Subcutaneous abdominal adipose tissue (tissue), 5 donors: ENCODE measurements at regions not wholly inside any gene's neighbourhood (a gene's known extent, or its start where the extent isn't known, plus 50 kb on each side); places are given as distances from the start of the nearest gene placed in this dataset.

Experiments used
- H3K27ac ChIP-seq: one replicate; pipeline ENCODE4 v1.7.0; 2013; ENCODE audit warnings: low read depth, mild to moderate bottlenecking, inconsistent platforms, low read length, moderate library complexity
- H3K27me3 ChIP-seq, 5 donors: one replicate each; pipeline ENCODE4 v1.7.0; 2013; ENCODE audit warnings: low read length in 5 of 5, inconsistent platforms in 1 of 5; ENCODE audit not compliant: control insufficient read depth in 5 of 5, insufficient read depth in 4 of 5
- H3K36me3 ChIP-seq, 5 donors: one replicate each; pipeline ENCODE4 v1.7.0; 2013; ENCODE audit warnings: low read length in 5 of 5; ENCODE audit not compliant: control insufficient read depth in 5 of 5, insufficient read depth in 5 of 5
- H3K4me1 ChIP-seq, 5 donors: one replicate each; pipeline ENCODE4 v1.7.0; 2013; ENCODE audit warnings: low read length in 5 of 5, mild to moderate bottlenecking in 3 of 5, moderate library complexity in 1 of 5; ENCODE audit not compliant: control insufficient read depth in 5 of 5, insufficient read depth in 5 of 5
- H3K4me3 ChIP-seq, 5 donors: one replicate each; pipeline ENCODE4 v1.7.0; 2013; ENCODE audit warnings: low read length in 5 of 5, low read depth in 1 of 5
- H3K9ac ChIP-seq, 5 donors: one replicate each; pipeline ENCODE4 v1.7.0; 2013; ENCODE audit warnings: low read length in 5 of 5, mild to moderate bottlenecking in 4 of 5, moderate library complexity in 3 of 5
- H3K9me3 ChIP-seq, 5 donors: one replicate each; pipeline ENCODE4 v1.7.0; 2013; ENCODE audit warnings: low read length in 5 of 5; ENCODE audit not compliant: control insufficient read depth in 5 of 5
- donor health status: healthy.
- donor health status: healthy.
- donor health status: healthy.
- donor health status: healthy.
- donor health status: healthy.

DNA sequence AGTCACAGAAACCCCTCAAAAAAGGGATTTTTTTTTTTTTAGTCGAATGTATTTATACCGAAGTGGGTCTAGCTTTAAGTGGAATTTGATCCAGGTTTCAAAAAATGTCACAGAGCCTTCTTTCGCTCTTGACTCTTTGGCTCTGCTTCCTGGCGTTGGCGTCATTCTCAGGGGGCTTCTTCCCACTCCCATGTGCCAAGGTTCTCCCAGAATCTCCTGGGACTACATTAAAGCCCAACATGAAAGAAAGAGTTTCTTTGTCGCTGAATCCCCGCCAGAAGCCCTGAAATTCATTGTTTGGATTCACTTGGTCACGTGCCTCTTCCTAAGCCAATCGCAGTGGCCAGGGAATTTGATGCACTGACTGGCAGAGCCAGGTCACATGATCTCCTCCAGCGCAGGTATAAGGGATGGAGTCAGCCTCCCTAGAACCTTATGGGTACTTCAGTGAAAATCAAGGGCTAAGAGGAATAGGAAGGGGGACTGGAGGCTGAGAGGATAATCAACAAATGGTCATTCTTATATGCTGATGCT, 101.2 kb downstream of the RPS24 start:
- no peak overlapping the region for H3K9ac ChIP-seq
- H3K4me1 ChIP-seq = peaks cover 0 to 22% (median 11%) of the 10 kb centered on the region in 5 donors
- no peaks in the 10 kb centered on the region for H3K36me3 ChIP-seq
- H3K27ac ChIP-seq = no peak overlapping the region
- no peak overlapping the region for H3K4me3 ChIP-seq
- H3K27me3 ChIP-seq = no peaks in the 10 kb centered on the region
- H3K9me3 ChIP-seq = no peaks in the 10 kb centered on the region

DNA sequence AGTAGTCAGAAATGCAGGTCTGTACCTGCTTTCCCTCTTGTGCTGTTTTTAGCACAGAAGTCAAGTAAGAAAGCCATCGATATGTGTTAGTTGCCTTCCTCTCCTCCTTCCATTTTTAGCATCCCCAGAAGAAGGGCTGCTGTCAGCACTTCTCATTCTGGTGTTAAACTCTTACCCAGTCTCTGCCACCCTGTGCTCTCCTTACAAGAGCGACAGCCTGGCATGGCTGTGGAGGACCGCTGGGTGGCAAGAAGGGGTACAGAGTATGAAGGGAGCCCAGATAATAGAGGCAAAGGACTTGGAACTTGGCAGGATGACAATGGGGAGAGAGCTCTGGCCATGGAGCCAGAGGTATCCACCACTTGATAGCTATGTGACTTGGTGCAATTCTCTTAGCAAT, 103.5 kb downstream of the RPS24 start:
- no peak overlapping the region for H3K4me3 ChIP-seq
- no peaks in the 10 kb centered on the region for H3K9me3 ChIP-seq
- H3K27ac ChIP-seq = no peak overlapping the region
- no peaks in the 10 kb centered on the region for H3K36me3 ChIP-seq
- H3K4me1 ChIP-seq = peaks cover 0 to 13% (median 6%) of the 10 kb centered on the region in 5 donors
- H3K9ac ChIP-seq = no peak overlapping the region
- H3K27me3 ChIP-seq = peaks cover 0 to 5% (median 0%) of the 10 kb centered on the region in 5 donors

DNA sequence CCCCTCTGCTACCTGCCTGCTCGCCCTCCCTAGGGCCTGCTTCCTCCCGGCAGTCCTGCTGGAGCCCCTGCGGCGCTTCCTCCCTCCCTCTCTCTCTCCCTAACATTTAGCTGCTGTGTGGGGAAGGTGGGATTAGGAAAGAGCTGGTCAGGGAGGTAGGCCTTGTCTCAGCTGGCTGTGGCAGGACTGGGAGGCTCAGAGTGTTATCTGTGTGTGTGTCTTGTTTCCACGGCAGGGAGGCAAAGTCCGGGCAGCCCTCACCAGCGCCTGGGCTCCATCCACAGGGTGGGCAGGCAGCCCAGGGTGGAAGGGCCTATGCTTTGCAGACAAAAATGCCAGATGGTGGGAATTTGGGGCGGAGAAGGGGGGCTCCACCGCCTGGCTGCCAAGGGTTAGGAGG, 105.7 kb downstream of the RPS24 start:
- H3K4me3 ChIP-seq = no peak overlapping the region
- H3K9ac ChIP-seq = no peak overlapping the region
- H3K27ac ChIP-seq = no peak overlapping the region
- peaks cover 0 to 13% (median 6%) of the 10 kb centered on the region in 5 donors for H3K4me1 ChIP-seq
- H3K27me3 ChIP-seq = peaks cover 0 to 5% (median 0%) of the 10 kb centered on the region in 5 donors
- no peaks in the 10 kb centered on the region for H3K9me3 ChIP-seq
- H3K36me3 ChIP-seq = no peaks in the 10 kb centered on the region

DNA sequence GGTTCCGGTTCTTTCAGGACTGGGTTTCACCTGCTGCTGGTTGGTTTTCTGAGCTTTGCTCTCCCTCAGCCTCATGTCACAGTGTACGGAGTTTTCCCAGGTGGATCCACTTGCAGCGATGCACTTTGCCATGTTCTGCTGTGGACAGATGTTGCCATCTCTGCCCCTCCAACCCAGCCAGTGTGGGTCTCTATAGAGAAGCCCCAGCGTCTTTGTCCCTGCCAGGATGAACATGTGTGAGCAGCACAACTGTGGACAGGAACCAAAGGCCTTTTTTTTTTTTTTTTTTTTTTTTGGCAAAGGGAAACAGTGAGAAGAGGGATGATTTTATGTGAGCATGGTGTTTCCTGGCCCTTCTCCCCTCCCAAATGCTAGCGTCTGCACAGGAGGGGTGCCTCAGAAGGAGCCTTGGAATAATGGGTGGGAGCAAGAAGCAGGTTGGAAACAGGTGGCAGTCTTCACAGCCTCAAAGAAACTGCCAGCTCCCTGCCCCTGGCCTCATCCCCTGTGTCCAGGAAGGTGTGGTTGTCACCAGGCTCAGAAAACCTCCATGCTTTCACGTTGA, 106.5 kb downstream of the RPS24 start:
- Histone ChIP-seq H3K4me3 (no peak overlapping the region), H3K4me1 (peaks cover 0 to 13% (median 6%) of the 10 kb centered on the region in 5 donors), H3K9me3 (no peaks in the 10 kb centered on the region), H3K36me3 (no peaks in the 10 kb centered on the region), H3K9ac (no peak overlapping the region), H3K27me3 (peaks cover 0 to 5% (median 0%) of the 10 kb centered on the region in 5 donors), H3K27ac (no peak overlapping the region)

DNA sequence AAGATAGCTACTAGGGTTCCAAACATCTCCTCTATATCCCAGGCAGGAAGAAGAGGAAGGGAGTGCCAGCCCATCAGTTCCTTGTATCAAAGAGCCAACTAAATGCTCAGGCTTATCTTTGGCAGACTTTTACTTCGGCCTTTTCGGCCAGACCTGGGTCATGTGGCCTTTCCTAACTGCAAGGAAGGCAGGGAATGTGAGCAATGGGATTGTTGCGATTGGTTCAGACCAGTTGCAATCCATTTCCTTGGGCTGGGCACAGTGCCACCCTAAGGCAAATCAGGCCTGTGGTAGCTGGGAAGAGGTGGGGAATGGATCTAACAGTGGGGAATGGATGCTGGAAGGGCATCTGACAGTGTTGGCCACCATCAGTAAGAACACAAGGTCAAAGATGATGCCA, 109.9 kb downstream of the RPS24 start:
- no peak overlapping the region for H3K9ac ChIP-seq
- H3K27ac ChIP-seq = no peak overlapping the region
- peaks cover 0 to 5% (median 0%) of the 10 kb centered on the region in 5 donors for H3K27me3 ChIP-seq
- no peak overlapping the region for H3K4me3 ChIP-seq
- peaks cover 0 to 13% (median 6%) of the 10 kb centered on the region in 5 donors for H3K4me1 ChIP-seq
- H3K9me3 ChIP-seq = no peaks in the 10 kb centered on the region
- H3K36me3 ChIP-seq = no peaks in the 10 kb centered on the region

DNA sequence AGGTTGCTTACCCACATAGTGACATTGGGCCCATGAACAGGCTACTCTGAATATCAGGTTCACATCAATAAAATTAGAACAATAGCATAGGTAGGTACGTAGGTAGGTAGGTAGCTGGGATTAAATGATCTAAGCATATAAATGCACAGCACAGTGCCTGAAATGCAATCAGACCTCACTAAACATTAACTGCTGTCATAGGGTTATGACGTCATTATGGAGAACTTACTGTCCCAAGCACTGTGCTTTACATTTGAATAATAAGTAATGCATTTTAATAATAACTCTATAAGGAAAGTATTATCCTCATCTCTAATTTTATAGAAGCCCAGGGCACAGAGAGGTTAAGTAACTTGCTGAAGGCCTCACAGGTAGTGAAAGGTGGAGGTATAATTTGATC, 112.5 kb downstream of the RPS24 start:
- Histone ChIP-seq H3K27ac (no peak overlapping the region), H3K36me3 (no peaks in the 10 kb centered on the region), H3K27me3 (peaks cover 0 to 5% (median 0%) of the 10 kb centered on the region in 5 donors), H3K9me3 (no peaks in the 10 kb centered on the region), H3K9ac (no peak overlapping the region), H3K4me3 (no peak overlapping the region), H3K4me1 (no peaks in the 10 kb centered on the region)

DNA sequence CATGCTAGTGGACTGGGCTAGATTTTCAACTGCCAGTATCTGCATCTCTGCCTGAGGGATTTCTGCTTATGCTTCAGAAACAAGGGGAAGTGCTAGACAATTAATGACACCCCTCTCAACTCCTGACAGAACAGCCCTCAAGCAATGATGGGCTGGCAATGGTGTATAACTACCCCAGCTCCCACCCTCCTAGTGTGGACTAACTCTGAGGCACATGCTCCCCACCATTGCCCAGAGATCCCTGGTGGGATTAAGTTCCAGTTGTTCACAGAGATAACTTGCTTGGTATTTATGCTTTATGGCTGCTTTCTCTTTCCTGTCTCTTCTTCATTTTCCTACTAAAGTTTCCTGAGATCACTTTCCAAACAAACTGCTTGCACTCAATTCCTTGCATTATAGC, 113.5 kb downstream of the RPS24 start:
- Histone ChIP-seq H3K9ac (no peak overlapping the region), H3K36me3 (no peaks in the 10 kb centered on the region), H3K9me3 (no peaks in the 10 kb centered on the region), H3K4me3 (no peak overlapping the region), H3K27ac (no peak overlapping the region), H3K4me1 (no peaks in the 10 kb centered on the region), H3K27me3 (no peaks in the 10 kb centered on the region)

DNA sequence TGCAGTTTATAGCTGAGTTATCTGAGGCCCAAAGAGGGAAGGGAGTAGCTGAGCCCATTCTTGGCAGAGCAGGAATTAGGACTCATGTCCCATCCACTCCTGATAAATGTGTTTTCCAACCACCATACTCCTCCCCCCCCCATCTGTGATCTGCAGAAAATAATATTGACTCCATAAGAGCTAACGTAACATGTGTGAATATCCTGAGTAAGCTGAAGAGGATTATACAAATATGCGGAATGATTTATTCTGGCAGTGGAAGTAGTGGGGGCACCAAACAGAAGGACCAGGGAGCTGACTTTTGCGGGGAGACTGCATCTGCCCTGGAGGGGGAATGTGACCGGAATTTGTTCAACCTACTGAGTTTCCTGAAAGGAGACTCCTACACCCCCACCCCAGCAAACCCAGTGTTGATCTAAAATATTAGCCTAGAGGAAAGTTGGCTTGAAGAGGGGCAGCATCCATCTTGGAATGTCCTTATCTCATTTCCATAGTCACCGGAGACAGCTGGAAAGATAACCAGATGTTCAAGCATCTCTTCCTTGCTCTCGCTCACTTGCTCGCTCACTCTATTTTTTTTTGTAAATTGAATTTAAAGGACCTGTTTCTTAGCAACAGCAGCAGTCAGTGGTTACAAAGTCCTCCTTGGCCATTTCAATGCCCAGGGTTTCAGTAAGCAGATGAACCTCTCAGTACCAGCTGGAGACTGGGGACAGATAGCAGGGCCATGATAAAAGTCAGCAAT, 114.7 kb downstream of the RPS24 start:
- H3K27me3 ChIP-seq = no peaks in the 10 kb centered on the region
- H3K9ac ChIP-seq = no peak overlapping the region
- no peaks in the 10 kb centered on the region for H3K4me1 ChIP-seq
- H3K4me3 ChIP-seq = no peak overlapping the region
- no peak overlapping the region for H3K27ac ChIP-seq
- H3K36me3 ChIP-seq = no peaks in the 10 kb centered on the region
- H3K9me3 ChIP-seq = no peaks in the 10 kb centered on the region

DNA sequence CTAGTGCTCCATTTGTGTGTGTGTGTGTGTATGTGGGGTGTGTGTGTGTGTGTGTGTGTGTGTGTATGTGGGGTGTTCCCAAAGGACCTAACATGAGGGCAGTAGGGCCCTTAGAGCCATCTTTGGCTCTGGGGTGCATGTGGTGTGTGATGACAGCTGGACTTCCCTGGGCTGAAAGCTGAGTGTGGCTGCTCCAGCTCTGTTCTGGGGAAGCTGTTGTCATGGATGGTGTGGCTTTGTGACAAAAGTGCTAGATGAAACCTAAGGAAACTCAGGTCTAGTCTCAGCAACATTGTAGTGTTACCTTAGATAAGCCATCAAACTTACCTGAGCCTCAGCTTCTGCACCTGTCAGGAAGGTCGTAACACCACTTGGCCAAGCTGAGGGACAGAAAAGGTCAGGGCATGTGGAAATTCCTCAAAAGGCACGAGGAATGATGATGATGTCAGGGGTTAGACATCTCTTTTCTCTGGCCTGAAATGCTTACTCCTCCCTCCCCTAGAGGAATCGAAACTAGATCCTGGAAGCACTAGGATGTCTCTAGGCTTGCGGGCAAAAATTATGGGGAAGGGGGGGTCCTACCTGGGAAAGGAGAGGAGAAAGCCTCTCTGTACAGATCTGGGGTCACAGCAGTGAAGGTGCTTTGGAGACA, 115.4 kb downstream of the RPS24 start:
- H3K4me3 ChIP-seq = no peak overlapping the region
- no peaks in the 10 kb centered on the region for H3K9me3 ChIP-seq
- H3K36me3 ChIP-seq = no peaks in the 10 kb centered on the region
- no peaks in the 10 kb centered on the region for H3K27me3 ChIP-seq
- H3K4me1 ChIP-seq = no peaks in the 10 kb centered on the region
- H3K27ac ChIP-seq = no peak overlapping the region
- H3K9ac ChIP-seq = no peak overlapping the region

DNA sequence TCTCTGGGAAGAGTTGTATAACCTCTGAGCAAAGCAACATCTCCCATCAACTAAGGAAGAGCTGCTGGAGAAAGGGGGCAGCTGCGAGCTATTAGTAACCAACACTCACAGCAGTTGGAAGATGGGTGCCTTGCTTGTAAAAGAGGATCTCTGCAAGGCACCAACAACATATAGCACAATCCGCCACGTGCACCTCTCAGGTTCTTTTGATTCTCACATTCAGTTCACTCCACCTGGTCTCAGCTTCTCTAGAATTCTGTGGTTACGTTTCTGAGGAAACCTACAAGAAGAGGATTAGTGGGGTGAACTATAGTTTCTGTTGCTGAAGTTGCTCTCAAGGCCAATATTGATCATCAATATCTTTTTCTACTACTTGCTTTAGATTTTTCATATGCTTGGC, 117.1 kb downstream of the RPS24 start:
- Histone ChIP-seq H3K27me3 (no peaks in the 10 kb centered on the region), H3K9ac (no peak overlapping the region), H3K27ac (no peak overlapping the region), H3K36me3 (no peaks in the 10 kb centered on the region), H3K9me3 (no peaks in the 10 kb centered on the region), H3K4me3 (no peak overlapping the region), H3K4me1 (no peaks in the 10 kb centered on the region)
